GM12878 (cell line): ENCODE measurements at regions not wholly inside any gene's neighbourhood (a gene's known extent, or its start where the extent isn't known, plus 50 kb on each side); places are given as distances from the start of the nearest gene placed in this dataset.

Experiments
- ATAC-seq: fragments of 200-7000 bp; cut with Tn5 transposase; 3 replicates; pipeline ENCODE4 v1.9.1; 2020; ENCODE audit warnings: mild to moderate bottlenecking, moderate library complexity
- BruUV-seq: library from RNA; stranded (reverse); fragments of 400-500 nt; replicated peaks from 2 replicates; lab custom pipeline; 2021; lab: Mats Ljungman, UMichigan
- CTCF ChIA-PET: fragments of 300-600 bp; sonication (Branson Sonifier 250); formaldehyde crosslinking; extraction: SDS; loops from one replicate; lab custom pipeline; 2021; ENCODE audit warnings: inconsistent platforms; lab: Yijun Ruan, JAX
- POLR2A ChIA-PET: fragments of 350-600 bp; formaldehyde crosslinking; extraction: SDS; loops from one replicate; lab custom pipeline; 2021; ENCODE audit warnings: inconsistent platforms; lab: Charles Lee
- RAD21 ChIA-PET: fragments of 300-600 bp; sonication (Branson Sonifier 250); formaldehyde crosslinking; loops from one replicate; lab custom pipeline; 2023; ENCODE audit warnings: antibody characterized with exemption; ENCODE audit not compliant: unreplicated experiment; lab: Charles Lee
- SMC1A ChIA-PET: fragments of 300-600 bp; sonication (Branson Sonifier 250); formaldehyde crosslinking; loops from one replicate; lab custom pipeline; 2023; ENCODE audit not compliant: unreplicated experiment, uncharacterized antibody; lab: Charles Lee
- DNase-seq: peaks from one replicate; pipeline ENCODE4 v3.0.0-alpha.2; 2011; ENCODE audit warnings: low read depth, low spot score
- FAIRE-seq: peaks from 3 replicates; lab custom pipeline; 2011; peaks lifted over from hg19 to GRCh38; lab: Jason Lieb, UNC
- H2AFZ ChIP-seq: 2 replicates; pipeline ENCODE4 v1.6.0; 2011; ENCODE audit warnings: low read depth, low read length, control low read depth; ENCODE audit not compliant: control insufficient read depth
- H3K27ac ChIP-seq: 2 replicates; pipeline ENCODE4 v1.5.1; 2011; ENCODE audit warnings: control low read depth; ENCODE audit not compliant: control insufficient read depth, insufficient read depth
- H3K27me3 ChIP-seq, 2 experiments: replicated peaks in 1 of 2; 2 replicates each; pipeline versions ENCODE4 v1.6.0 to v1.6.1; 2011; ENCODE audit warnings: low read length in 1 of 2; ENCODE audit not compliant: control insufficient read depth in 2 of 2, insufficient read depth in 2 of 2
- H3K36me3 ChIP-seq, 2 experiments: 2 replicates each; pipeline ENCODE4 v1.5.1; 2011; ENCODE audit warnings: low read length in 1 of 2; ENCODE audit not compliant: control insufficient read depth in 2 of 2, insufficient read depth in 2 of 2
- H3K4me1 ChIP-seq: 2 replicates; pipeline ENCODE4 v1.6.1; 2011; ENCODE audit warnings: mild to moderate bottlenecking, low read length, moderate library complexity, mixed read lengths; ENCODE audit not compliant: control insufficient read depth, insufficient read depth
- H3K4me2 ChIP-seq: 2 replicates; pipeline ENCODE4 v1.6.0; 2011; ENCODE audit warnings: control low read depth; ENCODE audit not compliant: control insufficient read depth, insufficient read depth
- H3K4me3 ChIP-seq: fragments of 200-600 bp; sonication (generic); 2 replicates; pipeline ENCODE4 v1.5.1; 2016
- H3K79me2 ChIP-seq: 2 replicates; pipeline ENCODE4 v1.6.0; 2011; ENCODE audit warnings: low read length; ENCODE audit not compliant: control insufficient read depth, insufficient read depth
- H3K9ac ChIP-seq: 2 replicates; pipeline ENCODE4 v1.8.0; 2011; ENCODE audit warnings: low read length, control low read depth, mixed read lengths; ENCODE audit not compliant: control insufficient read depth, insufficient read depth
- H3K9me3 ChIP-seq: replicated peaks from 3 replicates; pipeline ENCODE4 v1.5.1; 2011; ENCODE audit warnings: mild to moderate bottlenecking, low read length; ENCODE audit not compliant: control insufficient read depth, insufficient read depth
- H4K20me1 ChIP-seq: 2 replicates; pipeline ENCODE4 v1.6.0; 2011; ENCODE audit not compliant: control insufficient read depth, insufficient read depth
- BRCA1 ChIP-seq: IDR thresholded peaks from 2 replicates; pipeline ENCODE4 v1.6.1; 2011; ENCODE audit warnings: low read depth, low read length, improper control_type of control experiment
- CBX5 ChIP-seq: sonication (generic); IDR thresholded peaks from 2 replicates; pipeline ENCODE4 v1.6.1; 2016; ENCODE audit warnings: low read depth, moderate library complexity, mild to moderate bottlenecking, inconsistent platforms
- E4F1 ChIP-seq: fragments of 450-650 bp; IDR thresholded peaks from 2 replicates; pipeline ENCODE4 v1.6.1; 2018; ENCODE audit warnings: borderline replicate concordance, mild to moderate bottlenecking; ENCODE audit not compliant: partially characterized antibody
- HCFC1 ChIP-seq: fragments of 150-350 bp; IDR thresholded peaks from 2 replicates; pipeline ENCODE4 v1.6.1; 2014; ENCODE audit warnings: low read length
- HSF1 ChIP-seq: fragments of 150-350 bp; IDR thresholded peaks from 2 replicates; pipeline ENCODE4 v1.6.1; 2014; ENCODE audit warnings: mild to moderate bottlenecking, low read depth, low read length
- MEF2A ChIP-seq: IDR thresholded peaks from 2 replicates; pipeline ENCODE4 v1.6.1; 2011; ENCODE audit warnings: low read depth, mild to moderate bottlenecking, low read length, moderate library complexity; ENCODE audit not compliant: insufficient read depth
- MTA3 ChIP-seq: IDR thresholded peaks from 2 replicates; pipeline ENCODE4 v1.6.1; 2012; ENCODE audit warnings: low read length, inconsistent platforms, borderline replicate concordance
- NFYA ChIP-seq: IDR thresholded peaks from 2 replicates; pipeline ENCODE4 v1.6.1; 2011; ENCODE audit warnings: low read depth, mild to moderate bottlenecking, low read length, improper control_type of control experiment, borderline replicate concordance
- POLR2AphosphoS2 ChIP-seq: IDR thresholded peaks from 2 replicates; pipeline ENCODE4 v1.6.1; 2011; ENCODE audit warnings: low read depth, mild to moderate bottlenecking, low read length, improper control_type of control experiment, moderate library complexity
- POU2F2 ChIP-seq: IDR thresholded peaks from 3 replicates; pipeline ENCODE4 v1.6.1; 2011; ENCODE audit warnings: low read depth, mild to moderate bottlenecking, low read length, borderline replicate concordance
- RB1 ChIP-seq: fragments of 450-650 bp; formaldehyde crosslinking; IDR thresholded peaks from 2 replicates; pipeline ENCODE4 v1.6.1; 2017; ENCODE audit warnings: mild to moderate bottlenecking, borderline replicate concordance
- SIX5 ChIP-seq: IDR thresholded peaks from 2 replicates; pipeline ENCODE4 v1.6.1; 2011; ENCODE audit warnings: mild to moderate bottlenecking, low read depth, low read length, moderate library complexity; ENCODE audit not compliant: severe bottlenecking
- SUPT20H ChIP-seq: IDR thresholded peaks from 2 replicates; pipeline ENCODE4 v1.6.1; 2011; ENCODE audit warnings: low read depth, mild to moderate bottlenecking, low read length, moderate library complexity, borderline replicate concordance; ENCODE audit not compliant: control insufficient read depth
- ZNF24 ChIP-seq: fragments of 450-650 bp; IDR thresholded peaks from 2 replicates; pipeline ENCODE4 v1.6.1; 2017; ENCODE audit warnings: antibody characterized with exemption, mild to moderate bottlenecking
- whole genome bisulfite sequencing: methylation state at CpG from one replicate; pipeline ENCODE4 v1.1.6; 2016; ENCODE audit warnings: low lambda C conversion rate; ENCODE audit not compliant: insufficient replicate concordance, insufficient coverage; ENCODE audit errors: missing lambda C conversion rate; 5-methylcytosine and 5-hydroxymethylcytosine counted together
- in situ Hi-C: fragments of 300-500 bp; cut with MboI; formaldehyde crosslinking; loops from 9 replicates; pipeline ENCODE4 v1.14.3; 2018; ENCODE audit warnings: mixed read lengths
- intact Hi-C: fragments of 100-400 bp; cut with micrococcal nuclease; formaldehyde crosslinking; loops from one replicate; pipeline ENCODE4 v1.14.2; 2022; ENCODE audit not compliant: unreplicated experiment

- no peak for TF ChIP-seq RB1
- TF ChIP-seq E4F1, result no peak
- no peak for TF ChIP-seq NFYA
- no peak for TF ChIP-seq HCFC1
These were observed 82.0 kb downstream of the SLC10A2 start (continued) for GRCh38 chr13:102984210-102984609.

GRCh38 chr13:102983496-102983895, 82.7 kb downstream of the SLC10A2 start:
- in situ Hi-C loops, result no loop called here
- FAIRE-seq, result peak; percentile 62
- no peak for TF ChIP-seq CBX5
- no peak for TF ChIP-seq HSF1
- no peak for TF ChIP-seq MTA3
- TF ChIP-seq POU2F2, result no peak
- TF ChIP-seq SUPT20H, result no peak
- TF ChIP-seq SIX5, result no peak
- no peak for TF ChIP-seq BRCA1
- TF ChIP-seq MEF2A, result no peak
- TF ChIP-seq E4F1, result no peak
- TF ChIP-seq POLR2AphosphoS2, result no peak
- no peak for TF ChIP-seq ZNF24

More at GRCh38 chr13:102983496-102983895, 82.7 kb downstream of the SLC10A2 start:
- Histone ChIP-seq H3K4me2 (no peak overlapping the region), H3K9me3 (peaks cover 5% of the 10 kb centered on the region), H2AFZ (no peak overlapping the region), H3K9ac (no peak overlapping the region), H4K20me1 (no peaks in the 10 kb centered on the region), H3K36me3 (no peaks in the 10 kb centered on the region), H3K27ac (no peak overlapping the region), H3K27me3 (no peaks in the 10 kb centered on the region), H3K79me2 (no peaks in the 10 kb centered on the region), H3K4me3 (no peak overlapping the region), H3K4me1 (no peaks in the 10 kb centered on the region)
- ChIA-PET SMC1A (no interaction called here), CTCF (interaction anchor here (1.2 kb wide), 1 partner anchor 151 kb away, joined by 3 read pairs; no protein-coding TSS in a partner anchor), RAD21 (interaction anchor here (1.5 kb wide), 1 partner anchor 11 kb away, joined by 3 read pairs; no protein-coding TSS in a partner anchor), POLR2A (no interaction called here)
- no TSS peak for BruUV-seq
- intact Hi-C loops, result no loop called here
- DNase-seq, result no peak
- no peak for ATAC-seq
- 57% methylated on average over 3 of the region's 3 CpGs for WGBS
